Gastrocnemius medialis (tissue), 4 donors: ENCODE measurements at regions not wholly inside any gene's neighbourhood (a gene's known extent, or its start where the extent isn't known, plus 50 kb on each side); places are given as distances from the start of the nearest gene placed in this dataset.

ENCODE experiments used
- ATAC-seq, 2 donors: fragments of 150-250 bp; one replicate each; pipeline ENCODE4 v1.9.1; 2016
- DNase-seq, 2 donors: peaks; one replicate each; pipeline ENCODE4 v3.0.0-alpha.2; 2019
- H3K27ac ChIP-seq, 4 donors: fragments of 200-600 bp; sonication (generic); 1 replicate in 1 of 4; 2 replicates in 3 of 4; pipeline ENCODE4 v1.5.1; 2016 to 2018; ENCODE audit warnings: mild to moderate bottlenecking in 2 of 4, moderate library complexity in 1 of 4
- H3K27me3 ChIP-seq, 3 donors: fragments of 200-600 bp; sonication (generic) in 2 of 3; 1 replicate in 1 of 3; 2 replicates in 2 of 3; pipeline versions ENCODE4 v1.5.1 to v1.6.0; 2016 to 2019; ENCODE audit warnings: mild to moderate bottlenecking in 1 of 3, moderate library complexity in 1 of 3
- H3K36me3 ChIP-seq, 2 donors: fragments of 200-600 bp; sonication (generic) in 1 of 2; one replicate each; pipeline ENCODE4 v1.5.1; 2017 to 2018
- H3K4me1 ChIP-seq, 2 donors: fragments of 200-600 bp; sonication (generic) in 1 of 2; one replicate each; pipeline ENCODE4 v1.5.1; 2016 to 2017; ENCODE audit warnings: mild to moderate bottlenecking in 2 of 2
- H3K4me3 ChIP-seq, 4 donors: fragments of 200-600 bp; sonication (generic) in 3 of 4; 1 replicate in 1 of 4; 2 replicates in 3 of 4; pipeline ENCODE4 v1.5.1; 2016 to 2019; ENCODE audit warnings: mild to moderate bottlenecking in 2 of 4
- H3K9me3 ChIP-seq, 3 donors: fragments of 200-600 bp; sonication (generic) in 2 of 3; 1 replicate in 1 of 3; 2 replicates in 2 of 3; pipeline ENCODE4 v1.5.1; 2016 to 2019
- POLR2A ChIP-seq, 2 donors: fragments of 450-650 bp; IDR thresholded peaks; one replicate each; pipeline ENCODE4 v1.6.1; 2017; ENCODE audit warnings: antibody characterized with exemption in 2 of 2, mild to moderate bottlenecking in 2 of 2, moderate library complexity in 2 of 2
- in situ Hi-C, 4 donors: fragments of 200-750 bp; cut with MboI; loops; one replicate each; pipeline versions ENCODE4 v1.15.0 to v1.8.0; 2017; ENCODE audit warnings: low sequenced_read_pairs in 4 of 4
- intact Hi-C: fragments of 100-400 bp; cut with DNase I; formaldehyde crosslinking; loops from one replicate; pipeline ENCODE4 v1.15.1; 2023; ENCODE audit warnings: low total_unique reads
- TF ChIP-seq, protein P1 (sequence below), 5 experiments: fragments of 450-650 bp in 3 of 5; fragments of 200-600 bp in 2 of 5; sonication (generic) in 2 of 5; IDR thresholded peaks in 4 of 5; conservative IDR thresholded peaks in 1 of 5; 1 replicate in 4 of 5; 2 replicates in 1 of 5; pipeline ENCODE4 v1.5.1; 2016 to 2019; ENCODE audit warnings: antibody characterized with exemption in 5 of 5, mild to moderate bottlenecking in 3 of 5, moderate library complexity in 3 of 5

DNA sequence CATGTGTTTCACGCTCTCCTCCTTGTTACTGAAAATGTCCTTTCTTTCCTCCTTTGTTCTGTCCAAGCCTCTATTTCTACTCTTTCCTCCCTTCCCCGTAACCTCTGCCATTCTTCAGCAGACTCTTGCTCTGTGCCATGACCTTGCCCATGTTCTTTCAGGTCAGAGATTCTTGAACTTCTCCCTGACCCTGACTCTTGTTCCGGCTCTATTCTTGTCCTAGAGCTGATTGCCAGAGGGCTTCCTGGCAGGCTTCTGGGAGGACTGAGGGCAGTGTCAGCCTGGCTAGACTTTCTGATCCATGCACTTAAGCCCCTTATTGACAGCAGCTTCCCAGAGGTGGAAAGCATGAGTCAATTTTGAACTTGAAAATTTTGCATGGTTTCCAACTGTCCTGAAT lies 174.2 kb downstream of the TMEM161B start:
- in situ Hi-C loops (no loop called here), intact Hi-C loops (no loop called here)
- H3K27me3 ChIP-seq, result no peaks in the 10 kb centered on the region
- no peaks in the 10 kb centered on the region for H3K9me3 ChIP-seq
- H3K4me3 ChIP-seq, result no peak overlapping the region
- H3K27ac ChIP-seq, result no peak overlapping the region
- TF ChIP-seq, protein P1, sequence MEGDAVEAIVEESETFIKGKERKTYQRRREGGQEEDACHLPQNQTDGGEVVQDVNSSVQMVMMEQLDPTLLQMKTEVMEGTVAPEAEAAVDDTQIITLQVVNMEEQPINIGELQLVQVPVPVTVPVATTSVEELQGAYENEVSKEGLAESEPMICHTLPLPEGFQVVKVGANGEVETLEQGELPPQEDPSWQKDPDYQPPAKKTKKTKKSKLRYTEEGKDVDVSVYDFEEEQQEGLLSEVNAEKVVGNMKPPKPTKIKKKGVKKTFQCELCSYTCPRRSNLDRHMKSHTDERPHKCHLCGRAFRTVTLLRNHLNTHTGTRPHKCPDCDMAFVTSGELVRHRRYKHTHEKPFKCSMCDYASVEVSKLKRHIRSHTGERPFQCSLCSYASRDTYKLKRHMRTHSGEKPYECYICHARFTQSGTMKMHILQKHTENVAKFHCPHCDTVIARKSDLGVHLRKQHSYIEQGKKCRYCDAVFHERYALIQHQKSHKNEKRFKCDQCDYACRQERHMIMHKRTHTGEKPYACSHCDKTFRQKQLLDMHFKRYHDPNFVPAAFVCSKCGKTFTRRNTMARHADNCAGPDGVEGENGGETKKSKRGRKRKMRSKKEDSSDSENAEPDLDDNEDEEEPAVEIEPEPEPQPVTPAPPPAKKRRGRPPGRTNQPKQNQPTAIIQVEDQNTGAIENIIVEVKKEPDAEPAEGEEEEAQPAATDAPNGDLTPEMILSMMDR (IDR thresholded peaks at IDR 0.05 in 4 of 5, conservative IDR thresholded peaks at IDR 0.05 in 1 of 5), result no peak
- no peak for TF ChIP-seq POLR2A (IDR thresholded peaks at IDR 0.05)
- no peaks in the 10 kb centered on the region for H3K36me3 ChIP-seq
- DNase-seq (no peak), ATAC-seq (no peak)
- H3K4me1 ChIP-seq, result no peaks in the 10 kb centered on the region

DNA sequence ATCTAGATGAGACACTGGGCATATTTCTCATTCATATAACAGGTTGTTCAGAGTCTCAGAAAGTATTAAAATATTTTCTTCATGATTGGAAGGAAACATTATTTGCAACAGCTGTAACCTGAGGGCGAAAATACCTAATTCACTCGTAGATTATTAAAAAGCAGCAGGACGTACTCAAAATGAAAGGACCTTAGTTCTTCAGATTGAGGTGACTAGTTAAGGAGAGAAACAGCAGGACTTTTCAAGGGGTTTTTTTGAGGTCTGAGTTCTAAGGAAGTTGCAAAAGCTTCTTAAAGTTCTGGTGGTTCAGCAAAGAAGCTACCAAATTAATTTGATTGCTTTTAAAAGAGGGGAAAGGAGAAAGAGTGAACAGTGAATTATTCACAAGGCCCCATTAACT lies 174.9 kb downstream of the TMEM161B start:
- DNase-seq (no peak), ATAC-seq (no peak)
- in situ Hi-C loops, result no loop called here
- TF ChIP-seq, protein P1 (IDR thresholded peaks at IDR 0.05 in 4 of 5, conservative IDR thresholded peaks at IDR 0.05 in 1 of 5), result no peak
- TF ChIP-seq POLR2A (IDR thresholded peaks at IDR 0.05), result no peak
- Histone ChIP-seq H3K27me3 (no peaks in the 10 kb centered on the region), H3K27ac (no peak overlapping the region), H3K4me1 (no peaks in the 10 kb centered on the region), H3K4me3 (no peak overlapping the region), H3K9me3 (no peaks in the 10 kb centered on the region), H3K36me3 (no peaks in the 10 kb centered on the region)
- intact Hi-C loops, result no loop called here

DNA sequence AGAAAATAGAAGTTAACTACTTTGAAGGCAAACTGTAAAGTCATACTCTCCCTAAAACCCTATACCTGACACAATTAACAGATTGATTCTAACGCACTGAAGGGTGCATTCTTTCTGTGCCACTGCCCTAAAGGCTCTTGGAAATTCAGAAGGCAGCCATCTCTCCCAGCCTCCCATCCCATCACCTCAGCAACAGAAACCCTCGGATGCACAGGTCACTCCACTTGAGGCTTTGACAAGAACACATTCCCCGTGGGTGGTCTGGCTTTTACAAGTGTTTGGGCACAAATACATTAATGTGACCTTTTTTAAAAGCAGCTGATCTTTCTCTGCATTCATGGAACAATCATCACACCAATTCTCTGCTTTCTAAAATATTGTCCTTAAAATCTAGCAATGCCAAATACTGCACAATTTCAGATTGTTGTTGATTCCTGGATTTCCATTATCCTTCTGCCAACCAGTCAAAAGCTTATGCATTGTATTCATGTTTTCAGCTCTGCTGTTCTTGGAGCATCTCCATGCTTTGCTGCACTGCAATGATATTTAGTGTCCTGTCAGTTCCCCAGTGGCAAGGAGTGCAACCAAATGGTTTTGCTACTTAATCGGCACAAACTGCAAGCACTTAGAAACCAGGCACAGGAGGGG lies 175.6 kb downstream of the TMEM161B start:
- ATAC-seq (no peak), DNase-seq (no peak)
- H3K4me3 ChIP-seq, result no peak overlapping the region
- no peak for TF ChIP-seq POLR2A (IDR thresholded peaks at IDR 0.05)
- TF ChIP-seq, protein P1 (IDR thresholded peaks at IDR 0.05 in 4 of 5, conservative IDR thresholded peaks at IDR 0.05 in 1 of 5), result no peak
- in situ Hi-C loops (no loop called here), intact Hi-C loops (no loop called here)
- no peak overlapping the region for H3K27ac ChIP-seq
- H3K36me3 ChIP-seq, result no peaks in the 10 kb centered on the region
- no peaks in the 10 kb centered on the region for H3K9me3 ChIP-seq
- no peaks in the 10 kb centered on the region for H3K4me1 ChIP-seq
- no peaks in the 10 kb centered on the region for H3K27me3 ChIP-seq

DNA sequence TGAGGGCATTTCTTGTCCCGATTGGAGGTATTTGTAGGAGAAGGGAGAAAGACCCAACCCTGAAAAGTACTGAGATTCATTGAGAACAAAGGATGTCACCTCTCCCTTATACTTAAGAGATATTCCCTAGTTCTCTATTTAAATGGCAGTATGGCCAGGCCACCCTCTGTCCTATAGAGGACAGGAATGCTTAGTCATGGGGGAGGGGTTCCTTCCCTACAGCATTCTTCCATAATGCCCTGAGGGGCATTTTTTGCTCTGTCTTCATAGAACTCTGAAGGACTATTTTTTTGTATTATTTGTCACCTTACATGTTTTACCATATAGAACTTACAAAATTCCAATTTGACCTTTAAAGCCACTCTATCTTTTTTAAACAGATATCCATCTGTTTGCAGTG lies 176.3 kb downstream of the TMEM161B start:
- in situ Hi-C loops, result no loop called here
- intact Hi-C loops, result no loop called here
- Histone ChIP-seq H3K4me1 (no peaks in the 10 kb centered on the region), H3K9me3 (no peaks in the 10 kb centered on the region), H3K36me3 (no peaks in the 10 kb centered on the region), H3K27ac (no peak overlapping the region), H3K4me3 (no peak overlapping the region), H3K27me3 (no peaks in the 10 kb centered on the region)
- ATAC-seq, result no peak
- TF ChIP-seq POLR2A (IDR thresholded peaks at IDR 0.05), result no peak
- TF ChIP-seq, protein P1 (IDR thresholded peaks at IDR 0.05 in 4 of 5, conservative IDR thresholded peaks at IDR 0.05 in 1 of 5), result no peak
- no peak for DNase-seq

DNA sequence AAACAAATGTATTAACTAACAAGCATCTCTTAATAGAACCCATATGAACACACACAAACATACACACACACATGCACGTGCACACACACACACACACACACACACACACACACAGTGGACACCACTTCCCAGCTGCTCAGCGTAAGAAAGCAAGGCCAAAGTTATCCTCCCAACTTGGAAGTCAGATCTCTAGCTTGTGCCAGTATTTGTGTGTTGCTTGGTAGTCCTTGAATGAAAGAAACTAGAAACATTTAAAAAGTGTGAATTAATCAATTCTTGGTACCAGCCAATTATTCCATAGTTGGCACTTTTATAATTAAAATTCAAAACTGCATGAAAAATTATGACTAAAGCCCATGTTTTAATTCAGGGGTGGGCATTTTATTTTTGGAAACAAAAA lies 178.1 kb downstream of the TMEM161B start:
- no peaks in the 10 kb centered on the region for H3K4me1 ChIP-seq
- no peak for DNase-seq
- no peaks in the 10 kb centered on the region for H3K9me3 ChIP-seq
- no peak for TF ChIP-seq POLR2A (IDR thresholded peaks at IDR 0.05)
- TF ChIP-seq, protein P1 (IDR thresholded peaks at IDR 0.05 in 4 of 5, conservative IDR thresholded peaks at IDR 0.05 in 1 of 5), result no peak
- no peak overlapping the region for H3K27ac ChIP-seq
- ATAC-seq, result no peak
- H3K4me3 ChIP-seq, result no peak overlapping the region
- in situ Hi-C loops (no loop called here), intact Hi-C loops (no loop called here)
- no peaks in the 10 kb centered on the region for H3K36me3 ChIP-seq
- H3K27me3 ChIP-seq, result no peaks in the 10 kb centered on the region
